ENCODE measurements at regions not wholly inside any gene's neighbourhood (a gene's known extent, or its start where the extent isn't known, plus 50 kb on each side); places are given as distances from the start of the nearest gene placed in this dataset.

DNA sequence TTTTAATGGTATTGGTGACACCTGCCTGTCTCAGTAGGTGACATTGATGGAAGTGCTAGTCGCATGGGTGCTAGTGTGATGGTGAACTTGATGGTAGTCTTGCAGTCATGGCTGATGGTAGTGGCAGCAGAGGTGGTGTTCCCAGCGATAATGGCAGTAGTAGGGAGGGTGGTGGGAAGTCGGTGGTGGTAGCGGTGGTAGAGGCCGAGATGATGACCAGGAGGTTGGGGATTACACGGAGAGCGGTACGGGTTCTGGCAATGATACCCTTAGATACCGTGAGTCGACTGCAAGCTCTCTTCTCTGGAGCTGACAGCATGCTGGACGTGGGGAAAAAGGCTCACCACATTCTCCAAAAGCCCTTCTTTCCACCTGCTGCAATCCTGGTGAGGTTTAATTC, 99.4 kb upstream of the SLC2A1 start:
- in situ Hi-C loops (cut with HindIII; ENCODE audit: low pct_ligation_motif_present, low sequenced_read_pairs) = loop anchor here (25.0 kb wide), 1 partner anchor 146 kb away; no protein-coding TSS in a partner anchor
- H3K4me3 ChIP-seq (ENCODE audit: low read depth, low read length) = no peak overlapping the region
- no peaks in the 10 kb centered on the region for H3K27me3 ChIP-seq (replicated peaks)
- no peak overlapping the region for H3K27ac ChIP-seq
- DNase-seq = no peak
- no peak for TF ChIP-seq CTCF (IDR thresholded peaks at IDR 0.05; ENCODE audit: low read depth, low read length, missing control alignments)
- H3K36me3 ChIP-seq (replicated peaks) = no peaks in the 10 kb centered on the region

GRCh38 chr1:43057567-43057966, 98.9 kb upstream of the SLC2A1 start:
- H3K27me3 ChIP-seq (replicated peaks) = no peaks in the 10 kb centered on the region
- H3K4me3 ChIP-seq (ENCODE audit: low read depth, low read length) = no peak overlapping the region
- H3K27ac ChIP-seq = no peak overlapping the region
- in situ Hi-C loops (cut with HindIII; ENCODE audit: low pct_ligation_motif_present, low sequenced_read_pairs) = loop anchor here (25.0 kb wide), 1 partner anchor 145 kb away; no protein-coding TSS in a partner anchor
- no peak for TF ChIP-seq CTCF (IDR thresholded peaks at IDR 0.05; ENCODE audit: low read depth, low read length, missing control alignments)
- no peak for DNase-seq
- no peaks in the 10 kb centered on the region for H3K36me3 ChIP-seq (replicated peaks)

DNA sequence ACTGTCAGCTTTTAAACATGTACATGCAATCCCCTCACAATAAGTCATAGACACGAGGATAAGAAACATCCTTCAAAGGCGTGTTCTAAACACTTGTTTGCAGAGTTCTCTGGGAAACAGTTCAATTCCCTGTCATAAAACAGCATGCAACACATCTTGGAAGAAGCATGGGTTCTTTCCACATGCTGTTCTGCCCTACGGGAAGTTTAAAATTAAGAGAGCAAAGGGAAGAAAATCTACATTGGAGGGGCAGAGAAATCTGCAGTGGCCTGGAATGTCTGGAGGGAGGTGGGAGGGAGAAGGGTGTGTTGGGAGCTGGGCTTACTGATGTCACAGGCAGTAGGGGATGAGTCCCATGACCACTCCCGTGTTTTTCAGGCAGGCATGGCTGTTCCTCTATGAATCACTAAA, 98.3 kb upstream of the SLC2A1 start:
- no peak overlapping the region for H3K27ac ChIP-seq
- DNase-seq = no peak
- H3K36me3 ChIP-seq (replicated peaks) = no peaks in the 10 kb centered on the region
- no peak for TF ChIP-seq CTCF (IDR thresholded peaks at IDR 0.05; ENCODE audit: low read depth, low read length, missing control alignments)
- in situ Hi-C loops (cut with HindIII; ENCODE audit: low pct_ligation_motif_present, low sequenced_read_pairs) = loop anchor here (25.0 kb wide), 1 partner anchor 145 kb away; no protein-coding TSS in a partner anchor
- no peaks in the 10 kb centered on the region for H3K27me3 ChIP-seq (replicated peaks)
- H3K4me3 ChIP-seq (ENCODE audit: low read depth, low read length) = no peak overlapping the region

DNA sequence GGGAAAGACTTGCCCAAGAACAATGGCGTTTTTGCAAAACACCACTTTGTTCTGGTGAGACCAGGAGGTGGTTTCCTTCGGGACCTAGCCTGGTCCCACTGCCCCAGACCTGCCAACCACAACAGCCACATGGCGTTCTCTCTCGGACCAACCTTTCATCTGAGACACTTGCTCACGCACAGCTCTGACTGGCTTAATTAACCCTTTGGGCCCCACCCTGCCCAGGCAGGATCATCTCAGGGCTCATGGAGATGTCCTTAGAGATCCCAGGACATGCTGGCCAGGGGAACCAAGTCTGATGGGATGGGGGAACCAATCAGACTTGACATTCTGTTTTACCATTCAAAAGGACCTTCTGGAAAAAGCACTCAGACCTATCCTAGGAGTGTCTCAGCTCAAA, 97.8 kb upstream of the SLC2A1 start:
- no peak for TF ChIP-seq CTCF (IDR thresholded peaks at IDR 0.05; ENCODE audit: low read depth, low read length, missing control alignments)
- no peaks in the 10 kb centered on the region for H3K36me3 ChIP-seq (replicated peaks)
- in situ Hi-C loops (cut with HindIII; ENCODE audit: low pct_ligation_motif_present, low sequenced_read_pairs) = loop anchor here (25.0 kb wide), 1 partner anchor 144 kb away; no protein-coding TSS in a partner anchor
- H3K27ac ChIP-seq = no peak overlapping the region
- no peak overlapping the region for H3K4me3 ChIP-seq (ENCODE audit: low read depth, low read length)
- no peak for DNase-seq
- H3K27me3 ChIP-seq (replicated peaks) = no peaks in the 10 kb centered on the region

GRCh38 chr1:43054961-43055360, 96.3 kb upstream of the SLC2A1 start:
- H3K4me3 ChIP-seq (ENCODE audit: low read depth, low read length) = no peak overlapping the region
- H3K36me3 ChIP-seq (replicated peaks) = no peaks in the 10 kb centered on the region
- H3K27ac ChIP-seq = no peak overlapping the region
- TF ChIP-seq CTCF (IDR thresholded peaks at IDR 0.05; ENCODE audit: low read depth, low read length, missing control alignments) = no peak
- no peak for DNase-seq
- in situ Hi-C loops (cut with HindIII; ENCODE audit: low pct_ligation_motif_present, low sequenced_read_pairs) = loop anchor here (25.0 kb wide), 1 partner anchor 143 kb away; no protein-coding TSS in a partner anchor
- H3K27me3 ChIP-seq (replicated peaks) = no peaks in the 10 kb centered on the region

Measured in brain microvascular endothelial cell (primary cell).